Amniotic epithelial cell (primary cell): ENCODE measurements at regions not wholly inside any gene's neighbourhood (a gene's known extent, or its start where the extent isn't known, plus 50 kb on each side); places are given as distances from the start of the nearest gene placed in this dataset.
"Not testable (repeated sequence)": the region's sequence is repeated elsewhere in the genome, so short reads cannot be mapped to it uniquely, and the experiment has no call there.

Experiments
- DNase-seq: peaks from one replicate; pipeline ENCODE4 v3.0.0-alpha.2; 2010; ENCODE audit warnings: low read depth

- no peak for DNase-seq
These were observed 127.9 kb upstream of the NOL4 start for GRCh38 chr18:34352385-34353163.

- no peak for DNase-seq
These were observed 129.6 kb upstream of the NOL4 start for GRCh38 chr18:34354351-34354750.

- no peak for DNase-seq
These were observed 133.3 kb upstream of the NOL4 start for GRCh38 chr18:34357944-34358580.

GRCh38 chr18:34358923-34359322, 134.2 kb upstream of the NOL4 start:
- DNase-seq: no peak

- DNase-seq: no peak
These were observed 140.0 kb upstream of the NOL4 start for GRCh38 chr18:34364699-34365098.

GRCh38 chr18:34370704-34371395, 146.1 kb upstream of the NOL4 start:
- DNase-seq: no peak

GRCh38 chr18:34380326-34380725, 155.6 kb upstream of the NOL4 start:
- DNase-seq: no peak

GRCh38 chr18:34385311-34385710, 160.6 kb upstream of the NOL4 start:
- DNase-seq: no peak

- no peak for DNase-seq
These were observed 162.1 kb upstream of the NOL4 start for GRCh38 chr18:34386803-34387202.

GRCh38 chr18:34397286-34397896, 172.7 kb upstream of the NOL4 start:
- DNase-seq: no peak

GRCh38 chr18:34399892-34400291, 175.2 kb upstream of the NOL4 start:
- DNase-seq: no peak

GRCh38 chr18:34400834-34401233, 176.1 kb upstream of the NOL4 start:
- no peak for DNase-seq

GRCh38 chr18:34401775-34402174, 177.1 kb upstream of the NOL4 start:
- DNase-seq: no peak

- DNase-seq: not testable (repeated sequence)
These were observed 182.8 kb upstream of the NOL4 start for GRCh38 chr18:34407471-34407870.

- no peak for DNase-seq
These were observed 187.2 kb upstream of the NOL4 start for GRCh38 chr18:34411952-34412351.

- DNase-seq: no peak
These were observed 206.3 kb upstream of the NOL4 start for GRCh38 chr18:34431042-34431441.

- DNase-seq: no peak
These were observed 219.9 kb upstream of the NOL4 start for GRCh38 chr18:34444622-34445021.

GRCh38 chr18:34448662-34449061, 223.9 kb upstream of the NOL4 start:
- no peak for DNase-seq

- DNase-seq: no peak
These were observed 233.0 kb upstream of the NOL4 start for GRCh38 chr18:34457761-34458160.

- no peak for DNase-seq
These were observed 233.8 kb upstream of the NOL4 start for GRCh38 chr18:34458410-34458977.

- no peak for DNase-seq
These were observed 236.6 kb upstream of the NOL4 start for GRCh38 chr18:34461266-34461665.

GRCh38 chr18:34467058-34467457, 242.3 kb upstream of the NOL4 start:
- no peak for DNase-seq
